H1 (cell line): ENCODE measurements at regions not wholly inside any gene's neighbourhood (a gene's known extent, or its start where the extent isn't known, plus 50 kb on each side); places are given as distances from the start of the nearest gene placed in this dataset.

Source experiments
- BRCA1 ChIP-seq: IDR thresholded peaks from 2 replicates; pipeline ENCODE4 v1.6.1; 2012; ENCODE audit warnings: low read depth, low read length, improper control_type of control experiment
- CHD1 ChIP-seq: IDR thresholded peaks from 2 replicates; pipeline ENCODE4 v1.6.1; 2012; ENCODE audit warnings: low read depth, low read length, improper control_type of control experiment
- KDM4A ChIP-seq: IDR thresholded peaks from one replicate; pipeline ENCODE4 v1.7.1; 2012; ENCODE audit warnings: low read depth, mild to moderate bottlenecking, moderate library complexity, low read length, inconsistent platforms; ENCODE audit not compliant: severe bottlenecking
- SIN3A ChIP-seq, 2 experiments: IDR thresholded peaks in 1 of 2; conservative IDR thresholded peaks in 1 of 2; 2 replicates each; pipeline ENCODE4 v1.6.1; 2011 to 2012; ENCODE audit warnings: low read length in 2 of 2, improper control_type of control experiment in 1 of 2, low read depth in 1 of 2, mild to moderate bottlenecking in 1 of 2
- SP1 ChIP-seq: IDR thresholded peaks from 2 replicates; pipeline ENCODE4 v1.6.1; 2011; ENCODE audit warnings: low read depth, low read length

GRCh38 chr3:74343391-74343790 is 271.1 kb downstream of the CNTN3 start (continued):
- no peak for TF ChIP-seq KDM4A
- no peak for TF ChIP-seq SP1
- no peak for TF ChIP-seq SIN3A (conservative IDR thresholded peaks at IDR 0.05 in 1 of 2, IDR thresholded peaks at IDR 0.05 in 1 of 2; ENCODE audit: low read depth in 1 of 2, low read length in 2 of 2)
- TF ChIP-seq CHD1, result no peak
- TF ChIP-seq BRCA1, result no peak
